HG03439 (cell line): ENCODE measurements at regions not wholly inside any gene's neighbourhood (a gene's known extent, or its start where the extent isn't known, plus 50 kb on each side); places are given as distances from the start of the nearest gene placed in this dataset.
"Not testable (repeated sequence)": the region's sequence is repeated elsewhere in the genome, so short reads cannot be mapped to it uniquely, and the experiment has no call there.

ENCODE experiments used
- ATAC-seq: cut with Tn5 transposase; IDR thresholded peaks from one replicate; pipeline ENCODE4 v1.9.1; 2021; ENCODE audit warnings: mild to moderate bottlenecking, moderate library complexity; ENCODE audit not compliant: unreplicated experiment

DNA sequence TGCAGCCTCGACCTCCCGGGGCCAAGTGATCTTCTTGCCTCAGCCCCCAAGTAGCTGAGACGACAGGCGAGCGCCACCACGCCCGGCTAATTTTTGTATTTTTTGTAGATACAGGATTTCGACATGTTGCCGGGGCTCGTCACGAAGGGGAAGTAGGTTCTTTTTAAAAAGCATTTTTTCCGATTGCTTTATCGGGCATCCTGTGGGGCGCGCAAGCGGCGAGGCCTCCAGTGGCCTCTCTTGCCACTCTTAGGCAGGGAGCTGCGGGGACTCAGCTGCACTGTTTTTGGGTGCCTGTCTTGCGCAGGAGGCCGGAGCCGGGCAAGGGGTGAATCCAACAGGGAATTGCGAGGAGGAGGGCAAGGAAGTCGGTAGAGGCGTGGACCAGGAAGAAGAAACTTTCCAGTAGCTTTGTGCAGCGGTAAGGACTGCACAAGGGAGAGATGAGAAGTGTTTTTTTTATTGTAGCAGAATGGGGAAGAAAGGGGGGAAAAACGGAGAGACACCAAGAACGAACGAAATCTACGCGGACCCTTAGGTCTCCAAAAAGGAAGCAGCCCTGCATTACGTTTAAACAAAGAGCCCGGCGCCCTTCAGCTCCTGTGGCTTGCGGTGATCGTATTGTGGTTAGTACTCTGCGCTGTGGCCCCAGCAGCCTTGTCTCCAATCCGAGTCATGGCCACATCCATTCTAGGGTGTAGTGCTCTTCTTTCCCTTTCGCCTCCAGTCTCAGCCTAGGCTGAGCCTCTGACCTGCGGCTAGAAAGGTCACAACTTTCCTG lies 164.8 kb downstream of the PPIAL4G start:
- no peak for ATAC-seq

DNA sequence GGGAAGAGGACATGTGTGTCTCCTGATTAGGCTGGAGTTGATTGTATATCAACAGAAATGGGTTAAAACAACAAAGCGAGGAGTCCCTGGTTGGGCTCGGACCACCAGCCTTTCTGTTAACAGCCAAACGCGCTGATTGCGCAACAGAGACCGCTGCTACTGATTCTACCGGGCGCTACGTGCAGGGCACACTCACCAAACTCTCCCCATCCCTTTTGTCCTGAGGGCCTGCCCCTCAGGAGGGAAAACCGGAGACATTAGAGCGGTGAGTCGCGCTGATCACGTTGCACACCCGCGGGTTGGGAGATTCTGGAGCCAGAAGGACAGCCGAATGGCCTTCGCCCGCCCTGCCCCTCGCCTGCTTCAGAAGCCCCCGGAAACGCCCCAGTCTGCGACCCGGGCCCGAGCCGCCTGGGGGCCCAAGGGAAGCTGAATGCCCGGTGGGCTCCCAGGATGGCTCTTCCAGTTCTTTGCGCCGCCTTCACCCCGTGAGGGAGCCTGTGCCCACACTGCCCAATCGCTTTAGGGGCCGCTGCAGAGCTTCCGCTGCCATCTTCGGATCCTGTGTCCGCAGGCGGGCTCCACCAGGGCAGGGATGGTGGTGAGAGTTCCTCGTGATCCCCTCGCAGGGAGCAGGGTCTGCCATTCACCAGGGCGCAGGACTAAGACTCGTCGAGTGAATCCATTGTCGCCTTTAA lies 165.4 kb upstream of the NBPF11 start:
- no peak for ATAC-seq

DNA sequence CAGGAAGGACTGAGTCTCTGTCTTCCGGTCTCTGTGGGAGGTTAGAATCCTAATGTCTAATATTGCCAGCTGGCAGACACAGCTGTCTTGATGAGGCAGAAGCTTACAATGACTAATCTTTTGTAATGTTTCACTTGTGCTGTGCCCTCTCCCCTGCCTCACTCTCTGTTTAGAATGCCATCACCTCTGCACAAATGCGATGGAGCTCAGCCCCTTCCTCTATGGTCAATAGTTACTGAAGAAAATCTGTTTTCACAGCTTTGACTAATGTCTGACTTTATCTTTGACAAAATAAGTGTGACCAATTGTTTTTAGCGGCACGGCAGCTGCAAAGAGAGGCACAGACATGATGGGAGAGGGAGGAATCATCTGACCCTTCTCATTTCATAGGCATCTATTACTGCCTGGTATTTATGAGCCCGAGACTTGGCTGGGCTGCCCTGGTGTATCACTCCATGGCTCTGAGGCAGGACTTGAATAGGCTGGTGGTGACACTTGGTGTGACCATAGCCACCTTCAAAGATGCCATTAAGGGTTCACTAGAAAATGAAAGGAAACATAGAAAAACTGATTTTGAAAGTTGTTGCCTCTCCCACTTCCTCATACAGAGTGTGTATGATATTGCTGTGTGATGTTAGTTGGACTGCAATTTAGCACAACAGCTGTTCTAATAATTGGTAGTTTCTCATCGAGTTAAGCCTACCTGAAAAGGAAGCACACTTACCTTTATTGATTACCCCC lies 163.2 kb upstream of the NBPF11 start:
- peak; percentile 61 for ATAC-seq

DNA sequence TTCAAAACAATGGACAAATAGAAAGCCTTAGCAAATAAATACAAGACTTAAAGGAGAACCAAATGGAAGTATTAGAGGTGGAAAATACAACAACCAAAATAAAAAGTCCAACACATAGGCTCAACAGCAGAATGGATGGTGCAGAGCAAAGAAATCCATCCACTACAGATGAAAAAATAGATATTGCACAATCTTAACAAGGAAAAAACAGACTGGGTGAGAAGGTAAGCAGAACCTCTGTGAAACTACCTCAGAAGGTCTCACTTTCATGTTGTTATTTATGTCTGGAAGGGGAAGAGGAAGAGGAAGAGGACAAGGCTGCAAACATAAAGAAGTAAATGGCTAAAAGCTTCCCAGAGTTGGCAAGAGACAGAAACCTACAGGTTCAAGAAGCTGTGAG lies 158.7 kb upstream of the NBPF11 start:
- no peak for ATAC-seq

DNA sequence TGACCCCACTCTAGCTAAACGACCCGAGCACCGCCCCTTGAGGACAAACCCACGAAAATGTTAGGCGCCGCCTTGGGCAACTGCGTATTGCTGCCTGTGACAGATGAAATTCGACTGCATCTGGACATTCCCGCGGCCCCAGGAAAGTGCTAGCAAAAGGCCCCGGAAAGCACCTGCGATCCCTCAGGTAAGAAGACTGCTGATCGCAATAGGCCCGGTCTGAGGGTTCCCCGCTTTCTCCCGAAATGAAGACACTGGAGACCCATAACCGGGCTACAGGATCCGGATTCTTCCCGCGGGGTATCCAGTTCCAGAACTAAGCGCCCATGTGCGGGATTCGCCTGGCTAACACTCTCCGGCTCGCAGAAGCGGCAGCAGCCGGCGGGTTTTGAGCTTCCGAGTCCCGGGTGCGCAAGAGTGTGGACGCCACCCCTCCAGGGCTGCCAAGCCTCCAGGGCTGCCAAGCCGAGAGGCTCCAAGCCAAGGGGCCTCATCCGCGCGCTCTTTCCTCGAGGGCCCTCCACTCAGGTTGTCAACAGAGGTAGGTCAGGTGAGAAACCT lies 157.9 kb upstream of the NBPF11 start:
- no peak for ATAC-seq

DNA sequence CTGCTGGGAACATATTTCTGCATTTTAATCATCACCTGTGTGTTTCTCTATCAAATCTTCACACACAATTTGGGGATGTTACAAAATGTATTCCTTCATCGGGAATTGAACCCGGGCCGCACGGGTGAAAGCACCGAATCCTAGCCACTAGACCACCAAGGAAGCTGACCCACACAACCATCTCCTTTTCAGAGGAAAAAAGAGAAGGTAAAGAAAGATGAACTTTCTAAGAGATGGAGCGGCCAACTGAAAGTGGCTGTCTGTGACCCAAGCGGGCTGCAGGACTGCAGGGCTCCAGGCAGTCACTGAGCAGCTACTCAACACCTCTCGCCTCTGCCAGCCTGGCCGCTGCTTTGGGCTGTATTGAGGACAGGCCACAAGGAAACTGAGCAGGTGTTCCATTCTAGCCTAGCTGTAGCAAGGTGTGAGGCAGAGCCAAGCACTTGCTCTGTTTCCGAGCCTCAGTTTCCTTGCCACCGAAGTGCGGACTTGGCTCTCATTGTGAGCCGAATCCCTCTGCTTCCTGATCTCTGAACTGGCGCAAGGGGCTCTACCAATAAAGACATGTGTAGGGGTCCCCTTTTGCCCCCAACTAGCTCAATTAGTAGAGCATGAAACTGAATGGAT lies 156.9 kb upstream of the NBPF11 start:
- ATAC-seq = no peak

DNA sequence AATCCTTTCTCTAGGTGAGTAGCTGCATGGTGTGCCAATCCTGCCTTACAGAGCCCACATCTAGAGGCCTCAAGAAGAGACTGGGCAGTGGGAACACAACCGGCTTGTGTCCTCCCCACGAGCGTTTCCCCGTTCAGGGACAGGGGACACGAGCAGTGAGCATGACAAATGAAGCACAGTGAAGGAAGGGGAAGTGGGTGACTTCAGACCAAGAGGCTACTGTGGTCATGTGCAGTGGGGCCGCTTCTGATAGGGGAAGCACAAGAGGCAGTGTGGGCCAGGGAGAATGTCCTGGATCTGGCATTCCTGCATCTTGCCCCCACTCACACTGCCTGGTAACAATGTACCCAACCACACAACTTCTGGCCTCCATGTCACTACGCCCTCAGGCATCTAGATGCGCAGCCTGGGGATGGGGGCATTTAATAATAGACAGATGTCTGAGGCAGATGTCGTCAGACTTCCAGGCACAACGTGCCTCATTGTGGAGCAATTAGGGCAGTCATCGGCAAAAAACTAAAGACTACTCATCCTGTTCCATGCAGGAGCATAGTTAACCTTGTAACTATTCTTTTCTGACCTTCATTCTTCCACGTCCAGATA lies 155.6 kb upstream of the NBPF11 start:
- no peak for ATAC-seq

DNA sequence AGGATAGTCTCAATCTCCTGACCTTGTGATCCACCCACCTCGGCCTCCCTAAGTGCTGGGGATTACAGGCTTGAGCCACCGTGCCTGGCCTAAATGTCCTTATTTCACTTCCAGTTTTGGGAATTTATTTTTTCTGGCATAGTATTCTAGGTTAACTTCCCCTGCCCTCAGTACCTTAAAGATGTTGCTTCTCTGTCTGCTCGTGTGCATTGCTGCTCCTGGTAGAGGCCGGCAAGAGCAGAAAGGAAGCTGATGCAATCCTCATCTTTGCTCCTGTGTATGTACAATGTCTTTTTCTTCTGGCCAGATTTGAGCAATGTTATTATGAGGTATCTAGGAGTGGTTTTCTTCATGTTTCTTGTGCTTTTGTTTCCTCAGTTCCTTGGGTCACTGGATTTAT lies 152.9 kb upstream of the NBPF11 start:
- not testable (repeated sequence) for ATAC-seq

DNA sequence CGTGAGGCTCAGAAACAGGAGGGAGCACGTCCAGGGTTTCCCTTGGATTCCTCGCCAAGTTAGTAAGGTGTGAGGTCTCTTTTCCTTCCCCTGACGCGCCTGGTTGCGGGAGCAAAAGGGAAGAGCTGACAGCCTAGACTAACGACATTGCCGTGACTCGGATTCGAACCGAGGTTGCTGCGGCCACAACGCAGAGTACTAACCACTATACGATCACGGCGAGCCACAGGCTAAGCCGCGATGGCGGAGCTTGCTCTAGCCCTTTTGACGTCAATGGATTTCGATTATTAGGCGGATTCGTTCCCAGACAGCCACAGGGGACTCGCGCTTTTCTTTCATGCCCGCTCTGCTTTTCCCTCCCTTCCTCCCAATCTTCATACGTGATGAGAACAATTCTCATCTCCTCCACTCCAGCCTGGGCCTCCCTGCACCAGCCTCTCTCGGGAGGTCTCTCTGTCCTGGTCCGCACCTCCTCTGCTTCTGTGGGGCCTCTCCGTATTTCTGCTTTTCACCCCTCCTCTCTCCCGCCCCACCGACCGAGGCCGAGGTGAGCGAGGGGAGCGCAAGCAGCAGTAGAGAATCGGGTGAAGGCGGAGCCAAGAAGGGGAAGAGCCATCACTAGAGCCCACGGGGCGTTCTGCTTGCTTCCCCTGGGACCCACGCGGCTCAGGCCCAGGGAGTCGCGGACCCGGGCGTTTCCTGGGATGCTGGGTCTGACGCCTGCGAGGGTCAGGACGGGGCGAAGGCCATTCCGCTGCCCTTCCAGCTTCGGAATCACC lies 150.7 kb upstream of the NBPF11 start:
- peak; percentile 79 for ATAC-seq

DNA sequence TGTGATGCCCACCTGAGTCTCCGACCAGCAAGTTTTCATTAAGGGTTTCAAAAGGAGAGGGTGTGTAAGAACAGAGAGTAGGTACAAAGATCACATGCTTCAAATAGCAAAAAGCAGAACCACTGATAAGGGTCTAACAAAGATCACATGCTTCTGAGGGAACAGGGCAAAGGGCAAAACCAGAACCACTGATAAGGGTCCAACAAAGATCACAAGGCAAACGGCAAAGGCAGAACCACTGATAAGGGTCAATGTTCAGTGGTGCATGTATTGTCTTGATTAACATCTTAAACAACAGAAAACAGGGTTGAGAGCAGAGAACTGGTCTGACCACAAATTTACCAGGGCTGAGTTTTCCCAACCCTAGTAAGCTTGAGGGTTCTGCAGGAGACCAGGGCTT lies 145.8 kb upstream of the NBPF11 start:
- ATAC-seq = not testable (repeated sequence)

DNA sequence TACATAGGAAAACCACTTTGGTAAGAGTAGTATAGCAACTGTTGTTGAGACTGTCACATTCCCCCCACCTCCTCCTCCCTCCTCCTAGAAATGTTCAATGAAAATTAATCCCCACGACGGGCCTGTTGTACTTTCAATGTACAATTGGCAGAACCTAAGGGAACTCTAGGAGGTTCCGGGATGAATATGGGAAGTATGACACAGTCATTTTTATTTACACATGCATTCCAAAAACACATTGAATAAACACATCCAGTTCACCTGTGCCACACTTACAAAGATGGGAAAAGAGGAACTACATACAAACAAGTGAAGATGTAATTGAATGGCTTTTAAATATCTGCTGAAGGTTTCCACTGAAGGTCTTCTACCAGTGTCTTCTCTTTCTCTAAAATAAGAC lies 144.4 kb upstream of the NBPF11 start:
- no peak for ATAC-seq

DNA sequence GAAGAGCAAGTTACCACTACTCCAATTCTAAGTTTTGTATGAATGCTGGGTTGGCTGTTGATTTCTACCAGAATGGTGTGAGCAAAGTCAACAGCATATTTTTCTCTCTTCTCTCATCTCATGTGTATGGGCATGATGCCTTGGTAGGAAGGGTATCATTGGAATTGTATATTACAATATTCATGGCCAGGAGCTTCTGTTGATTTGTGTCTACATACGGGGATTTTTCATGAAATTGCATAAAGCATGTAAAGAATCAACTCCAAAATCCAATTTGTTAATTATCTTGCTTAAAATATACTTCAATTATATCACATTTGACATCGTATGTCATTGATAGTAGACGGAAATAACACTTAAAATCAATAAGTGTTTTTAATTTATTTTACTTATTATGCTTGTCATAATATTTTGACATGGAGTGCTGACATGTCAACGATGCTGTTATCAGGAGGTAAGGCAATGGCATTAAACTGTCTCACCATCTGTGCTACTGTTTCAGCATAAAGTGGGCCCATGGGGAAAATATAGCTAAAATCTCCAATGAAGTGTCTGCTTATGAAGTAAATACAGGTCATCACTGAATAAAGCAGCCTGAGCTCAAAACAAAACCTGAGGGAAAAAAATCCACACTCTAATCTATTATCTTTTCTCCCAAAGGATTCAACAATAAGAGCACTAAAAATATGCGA lies 142.2 kb upstream of the NBPF11 start:
- no peak for ATAC-seq

DNA sequence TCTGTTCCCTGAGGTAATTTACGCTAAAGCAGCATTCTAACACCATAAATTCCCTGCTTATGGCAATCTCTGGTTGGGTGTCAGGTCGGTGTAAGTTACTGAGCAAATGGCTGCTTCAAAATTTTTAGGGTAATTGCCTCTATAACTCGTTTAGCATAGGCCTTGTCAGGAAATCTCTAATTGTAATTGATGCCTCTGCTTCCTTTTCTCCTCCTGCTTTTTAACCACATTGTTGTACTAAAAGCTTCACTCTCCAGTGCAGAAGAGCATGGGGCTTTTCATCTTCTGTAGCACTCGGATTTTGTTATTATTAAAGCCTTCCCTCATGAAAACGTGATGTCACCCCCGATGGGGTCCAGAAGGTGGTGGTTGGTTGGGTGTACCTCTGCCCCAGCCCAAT lies 141.6 kb upstream of the NBPF11 start:
- no peak for ATAC-seq

DNA sequence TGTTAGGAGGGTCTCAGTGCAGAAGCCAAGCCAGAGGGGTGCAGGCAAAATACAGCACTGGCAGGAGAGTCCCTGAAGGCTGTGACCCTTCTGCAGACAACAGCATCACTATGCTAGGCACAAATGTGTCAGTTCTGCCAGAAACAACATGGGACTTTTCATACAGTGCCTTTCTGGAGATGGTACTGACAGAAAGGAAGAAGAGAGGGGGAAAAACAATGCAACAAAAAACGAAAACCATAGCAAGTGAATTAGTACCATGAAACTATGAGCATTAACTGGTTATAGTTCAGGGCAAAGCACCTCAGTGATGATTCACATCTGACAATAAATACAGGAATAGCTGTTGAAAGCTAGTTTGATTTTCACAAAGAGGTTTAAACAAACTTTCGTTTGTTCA lies 140.8 kb upstream of the NBPF11 start:
- ATAC-seq = no peak

DNA sequence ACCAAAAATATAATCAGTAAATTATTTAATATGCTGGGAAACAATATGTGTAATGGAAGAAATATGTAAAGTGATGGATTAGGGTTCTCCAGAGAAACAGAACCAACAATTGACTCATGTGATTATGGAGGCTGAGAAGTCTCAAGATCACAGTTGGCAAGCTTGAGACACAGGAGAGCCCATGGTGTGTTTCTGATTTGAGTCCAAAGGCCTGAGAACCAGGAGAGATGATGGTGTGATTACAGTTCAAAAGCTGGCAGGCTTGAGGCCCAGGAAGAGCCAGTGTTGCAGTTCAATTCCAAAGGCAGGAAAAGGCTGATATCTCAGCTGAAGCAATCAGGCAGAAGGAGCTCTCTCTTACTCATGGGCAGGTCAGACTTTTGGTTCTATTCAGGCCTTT lies 138.8 kb upstream of the NBPF11 start:
- ATAC-seq = no peak

DNA sequence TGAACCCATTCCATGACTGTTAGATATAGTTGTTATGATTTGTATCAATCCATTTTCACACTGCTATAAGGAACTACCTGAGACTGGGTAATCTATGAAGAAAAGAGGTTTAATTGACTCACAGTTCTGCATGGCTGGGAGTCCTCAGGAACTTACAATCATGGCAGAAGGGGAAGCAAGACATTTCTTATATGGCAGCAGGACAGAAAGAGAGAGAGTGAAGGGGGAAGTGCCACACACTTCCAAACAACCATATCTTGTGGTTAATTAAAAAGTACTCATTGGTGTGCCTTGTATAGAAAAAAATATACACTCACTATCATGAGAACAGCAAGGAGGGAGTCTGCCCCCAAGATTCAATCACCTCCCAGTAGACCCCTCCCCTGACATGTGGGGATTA lies 137.6 kb upstream of the NBPF11 start:
- no peak for ATAC-seq

DNA sequence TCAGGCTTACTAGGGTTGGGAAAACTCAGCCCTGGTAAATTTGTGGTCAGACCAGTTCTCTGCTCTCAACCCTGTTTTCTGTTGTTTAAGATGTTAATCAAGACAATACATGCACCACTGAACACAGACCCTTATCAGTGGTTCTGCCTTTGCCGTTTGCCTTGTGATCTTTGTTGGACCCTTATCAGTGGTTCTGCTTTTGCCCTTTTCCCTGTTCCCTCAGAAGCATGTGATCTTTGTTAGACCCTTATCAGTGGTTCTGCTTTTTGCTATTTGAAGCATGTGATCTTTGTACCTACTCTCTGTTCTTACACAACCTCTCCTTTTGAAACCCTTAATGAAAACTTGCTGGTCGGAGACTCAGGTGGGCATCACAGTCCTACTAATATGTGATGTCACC lies 133.9 kb upstream of the NBPF11 start:
- not testable (repeated sequence) for ATAC-seq

DNA sequence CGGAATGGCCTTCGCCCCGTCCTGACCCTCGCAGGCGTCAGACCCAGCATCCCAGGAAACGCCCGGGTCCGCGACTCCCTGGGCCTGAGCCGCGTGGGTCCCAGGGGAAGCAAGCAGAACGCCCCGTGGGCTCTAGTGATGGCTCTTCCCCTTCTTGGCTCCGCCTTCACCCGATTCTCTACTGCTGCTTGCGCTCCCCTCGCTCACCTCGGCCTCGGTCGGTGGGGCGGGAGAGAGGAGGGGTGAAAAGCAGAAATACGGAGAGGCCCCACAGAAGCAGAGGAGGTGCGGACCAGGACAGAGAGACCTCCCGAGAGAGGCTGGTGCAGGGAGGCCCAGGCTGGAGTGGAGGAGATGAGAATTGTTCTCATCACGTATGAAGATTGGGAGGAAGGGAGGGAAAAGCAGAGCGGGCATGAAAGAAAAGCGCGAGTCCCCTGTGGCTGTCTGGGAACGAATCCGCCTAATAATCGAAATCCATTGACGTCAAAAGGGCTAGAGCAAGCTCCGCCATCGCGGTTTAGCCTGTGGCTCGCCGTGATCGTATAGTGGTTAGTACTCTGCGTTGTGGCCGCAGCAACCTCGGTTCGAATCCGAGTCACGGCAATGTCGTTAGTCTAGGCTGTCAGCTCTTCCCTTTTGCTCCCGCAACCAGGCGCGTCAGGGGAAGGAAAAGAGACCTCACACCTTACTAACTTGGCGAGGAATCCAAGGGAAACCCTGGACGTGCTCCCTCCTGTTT lies 128.9 kb upstream of the NBPF11 start:
- peak; percentile 64 for ATAC-seq
